HG03060 (cell line): ENCODE measurements at regions not wholly inside any gene's neighbourhood (a gene's known extent, or its start where the extent isn't known, plus 50 kb on each side); places are given as distances from the start of the nearest gene placed in this dataset.
"Not testable (repeated sequence)": the region's sequence is repeated elsewhere in the genome, so short reads cannot be mapped to it uniquely, and the experiment has no call there.

Experiments used
- ATAC-seq: cut with Tn5 transposase; IDR thresholded peaks from one replicate; pipeline ENCODE4 v1.9.1; 2021; ENCODE audit warnings: low read depth, moderate number of reproducible peaks; ENCODE audit not compliant: unreplicated experiment

- no peak for ATAC-seq
These were observed 1057.0 kb upstream of the SLIT2 start for GRCh38 chr4:19194672-19195071.

- no peak for ATAC-seq
These were observed 1058.3 kb upstream of the SLIT2 start for GRCh38 chr4:19193274-19193981.

- ATAC-seq: no peak
These were observed 1059.6 kb upstream of the SLIT2 start for GRCh38 chr4:19191979-19192650.

GRCh38 chr4:19187691-19188090, 1064.0 kb upstream of the SLIT2 start:
- no peak for ATAC-seq

DNA sequence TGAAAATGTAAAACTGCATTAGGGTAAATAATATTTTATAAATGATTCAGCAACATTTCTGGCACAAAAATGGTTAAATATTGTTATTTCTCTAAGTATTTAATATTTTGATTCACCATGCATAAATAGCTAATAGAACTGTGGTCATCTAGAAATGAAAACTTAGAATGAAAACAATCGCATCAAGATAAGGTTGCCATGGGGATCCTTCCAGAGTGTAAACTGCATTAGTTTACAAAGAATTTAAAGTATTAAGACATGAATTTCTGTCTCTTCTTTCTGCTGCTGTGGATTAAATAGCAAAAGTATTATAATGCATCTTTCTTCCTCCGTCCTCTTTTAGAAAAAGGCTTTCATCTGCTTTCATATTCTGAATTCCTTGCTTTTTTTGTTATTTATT, 1064.6 kb upstream of the SLIT2 start:
- ATAC-seq: no peak

DNA sequence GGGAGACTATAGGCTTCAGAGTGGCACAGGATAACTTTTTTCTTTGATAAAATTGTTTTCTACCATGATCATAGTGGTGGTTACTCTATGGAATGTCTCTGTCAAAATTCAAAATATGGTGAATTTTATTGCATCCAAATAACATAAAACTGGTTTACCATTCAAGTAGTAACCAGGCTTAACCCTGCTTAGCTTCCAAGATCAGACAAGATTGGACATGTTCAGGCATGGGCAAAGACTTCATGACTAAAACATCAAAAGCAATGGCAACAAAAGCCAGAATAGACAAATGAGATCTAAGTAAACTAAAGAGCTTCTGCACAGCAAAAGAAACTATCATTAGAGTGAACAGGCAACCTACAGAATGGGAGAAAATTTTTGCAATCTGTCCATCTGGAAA, 1070.1 kb upstream of the SLIT2 start:
- not testable (repeated sequence) for ATAC-seq

- no peak for ATAC-seq
These were observed 1072.9 kb upstream of the SLIT2 start for GRCh38 chr4:19178835-19179234.

DNA sequence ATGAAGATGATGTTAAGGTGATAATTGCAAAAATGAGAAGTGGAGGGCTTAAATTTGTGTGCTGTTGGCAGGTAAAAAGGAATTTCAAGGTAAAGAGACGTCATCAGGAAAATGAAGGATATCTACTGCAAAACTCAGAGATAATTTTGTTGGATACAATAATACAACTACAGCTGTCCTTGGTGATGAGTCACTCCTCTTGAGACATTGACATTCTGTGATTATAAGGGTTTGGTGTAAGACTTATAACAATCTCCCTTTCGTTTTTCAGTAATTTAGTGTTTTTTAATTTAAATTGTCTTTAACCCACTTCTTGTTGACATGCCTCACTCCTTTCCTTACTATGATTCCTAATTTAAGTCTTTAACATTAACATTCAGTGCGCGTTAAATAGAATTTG, 1074.1 kb upstream of the SLIT2 start:
- ATAC-seq: no peak

DNA sequence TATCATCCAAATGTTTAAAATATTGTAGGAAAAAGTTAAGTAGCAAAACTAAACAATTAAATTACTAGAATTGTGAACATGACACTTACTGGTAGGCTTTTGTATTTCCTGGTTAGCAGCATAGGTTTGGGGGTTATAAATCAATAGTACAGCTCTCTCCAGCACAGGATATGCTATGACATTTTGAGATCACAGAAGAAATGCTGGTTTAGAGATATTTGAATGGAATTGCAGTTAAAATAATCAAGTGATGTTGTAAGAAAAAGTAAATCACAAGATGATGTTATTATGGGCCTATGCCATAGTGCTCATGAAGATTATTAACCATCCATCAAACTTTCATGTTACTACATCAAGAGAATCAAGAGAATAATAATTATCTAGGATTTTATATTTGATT, 1079.9 kb upstream of the SLIT2 start:
- ATAC-seq: no peak

DNA sequence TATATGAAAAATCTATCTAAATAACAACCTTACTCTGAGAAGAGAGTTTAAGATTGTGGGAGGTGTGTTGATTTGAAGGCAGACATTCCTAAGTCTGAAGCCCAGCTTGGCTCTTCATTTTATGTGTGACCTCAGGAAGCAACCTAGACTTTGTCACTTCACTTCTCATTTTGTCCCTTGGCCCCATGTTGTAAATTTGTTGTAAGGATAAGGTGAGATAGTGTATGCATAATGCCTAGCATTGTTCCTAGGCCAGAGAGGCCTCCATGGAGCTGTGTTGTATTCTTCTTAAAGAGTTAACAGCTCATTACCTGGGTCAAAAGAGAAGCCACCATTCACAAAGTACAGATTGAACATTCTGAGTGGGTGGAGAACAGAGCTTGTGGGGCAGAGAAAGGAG, 1084.4 kb upstream of the SLIT2 start:
- no peak for ATAC-seq

- ATAC-seq: no peak
These were observed 1087.4 kb upstream of the SLIT2 start for GRCh38 chr4:19164334-19164733.

GRCh38 chr4:19159874-19160273, 1091.8 kb upstream of the SLIT2 start:
- no peak for ATAC-seq

GRCh38 chr4:19158107-19158809, 1093.4 kb upstream of the SLIT2 start:
- no peak for ATAC-seq

GRCh38 chr4:19156786-19157185, 1094.9 kb upstream of the SLIT2 start:
- no peak for ATAC-seq

DNA sequence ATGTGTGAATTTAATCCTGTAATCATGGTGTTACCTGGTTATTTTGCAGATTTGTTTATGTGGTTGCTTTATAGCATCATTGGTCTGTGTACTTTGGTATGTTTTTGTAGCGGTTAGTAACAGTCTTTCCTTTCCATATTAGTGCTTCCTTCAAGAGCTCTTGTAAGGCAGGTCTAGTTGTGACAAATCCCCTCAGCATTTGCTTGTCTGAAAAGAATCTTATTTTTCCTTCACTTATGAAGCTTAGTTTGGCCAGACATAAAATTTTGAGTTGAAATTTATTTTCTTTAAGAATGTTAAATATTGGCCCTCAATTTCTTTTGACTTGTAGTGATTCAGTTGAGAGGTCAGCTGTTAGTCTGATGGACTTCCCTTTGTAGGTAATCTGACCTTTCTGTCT, 1096.1 kb upstream of the SLIT2 start:
- no peak for ATAC-seq

DNA sequence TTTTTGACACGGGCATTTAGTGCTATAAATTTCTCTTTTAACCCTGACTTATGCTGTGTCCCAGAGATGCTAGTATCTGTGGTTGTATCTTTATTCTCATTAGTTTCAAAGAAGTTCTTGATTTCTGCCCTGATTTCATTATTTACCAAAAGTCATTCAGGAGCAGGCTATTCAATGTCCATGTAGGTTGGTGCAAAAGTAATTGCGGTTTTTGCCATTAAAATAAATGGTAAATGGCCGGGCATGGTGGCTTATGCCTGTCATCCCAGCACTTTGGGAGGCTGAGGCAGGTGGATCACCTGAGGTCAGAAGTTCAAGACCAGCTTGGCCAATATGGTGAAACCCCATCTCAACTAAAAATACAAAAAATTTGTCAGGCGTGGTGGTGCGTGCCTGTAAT, 1097.4 kb upstream of the SLIT2 start:
- not testable (repeated sequence) for ATAC-seq

DNA sequence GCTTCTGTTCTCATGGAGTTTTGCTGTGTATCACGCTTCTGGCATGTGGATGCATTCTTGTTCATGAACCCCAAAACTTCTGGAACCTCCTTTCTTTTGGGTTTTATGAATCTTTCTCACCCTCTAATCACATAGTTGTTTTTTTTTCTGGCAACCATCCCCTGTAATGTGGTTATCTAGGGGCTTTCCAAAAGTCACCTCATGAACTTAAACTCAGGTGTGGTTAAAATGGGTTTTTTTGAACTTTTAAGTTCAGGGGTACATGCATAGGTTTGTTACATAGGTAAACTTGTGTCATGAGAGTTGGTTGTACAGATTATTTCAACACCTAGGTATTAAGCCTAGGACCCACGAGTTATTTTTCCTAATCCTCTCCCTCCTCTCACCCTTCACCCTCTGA, 1099.4 kb upstream of the SLIT2 start:
- ATAC-seq: no peak

DNA sequence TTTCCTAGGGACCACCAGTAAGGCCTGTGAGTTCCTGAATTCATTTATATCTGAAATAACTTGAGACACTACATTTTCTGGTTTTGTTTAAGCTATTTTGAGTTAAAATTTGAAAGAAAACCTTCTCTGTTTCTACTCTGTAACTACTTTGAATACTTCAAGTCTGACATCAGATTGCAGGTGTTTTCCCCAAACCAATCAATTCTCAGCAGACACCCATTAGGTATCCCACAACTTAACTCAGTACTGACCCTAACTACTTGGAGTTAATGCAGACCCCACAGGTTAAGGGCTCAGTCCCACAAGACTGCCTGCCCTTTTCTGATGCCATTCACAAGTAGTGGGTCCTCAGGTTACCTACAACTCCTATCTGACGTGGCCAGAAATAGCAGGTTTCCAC, 1100.0 kb upstream of the SLIT2 start:
- ATAC-seq: no peak

GRCh38 chr4:19146038-19146437, 1105.7 kb upstream of the SLIT2 start:
- ATAC-seq: no peak

DNA sequence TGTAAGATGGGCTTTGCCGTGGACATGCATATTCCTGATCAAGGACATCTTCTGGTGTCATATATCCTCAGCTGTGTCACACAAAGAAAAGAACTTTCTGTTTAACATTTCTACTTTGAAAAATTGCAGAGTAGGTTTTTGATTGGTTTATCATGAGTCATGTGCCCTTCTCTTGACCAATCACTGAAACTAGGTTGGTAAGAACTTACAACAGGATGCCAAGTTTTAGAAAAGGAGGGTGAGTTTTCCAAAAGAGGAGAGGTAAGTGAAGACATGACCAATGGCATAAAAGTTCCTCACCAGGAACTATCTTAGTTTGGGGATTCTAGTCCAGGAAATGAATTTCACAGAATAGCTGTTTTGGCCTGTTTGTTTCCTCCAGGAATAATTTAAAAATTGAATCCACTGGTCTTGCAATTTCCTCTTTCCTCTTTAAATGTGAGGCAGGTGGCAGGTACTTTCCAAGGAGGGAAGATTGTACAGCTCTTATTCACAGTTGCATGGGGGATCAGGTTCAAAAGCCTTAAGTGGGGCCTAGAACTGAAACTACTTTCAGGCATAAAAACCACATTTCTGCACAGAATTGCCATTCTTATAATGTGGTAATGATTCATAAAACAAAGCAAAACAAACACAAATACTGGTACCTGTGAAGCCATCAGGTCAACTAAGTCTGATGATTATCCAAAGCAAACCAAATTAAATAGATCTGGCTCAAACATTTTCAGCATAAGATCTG, 1114.5 kb upstream of the LCORL start:
- ATAC-seq: no peak

- no peak for ATAC-seq
These were observed 1113.1 kb upstream of the LCORL start for GRCh38 chr4:19134685-19135084.
